Muscle layer of colon (tissue), 2 donors: ENCODE measurements at regions not wholly inside any gene's neighbourhood (a gene's known extent, or its start where the extent isn't known, plus 50 kb on each side); places are given as distances from the start of the nearest gene placed in this dataset.

Source experiments
- H3K27ac ChIP-seq: one replicate; pipeline ENCODE4 v1.7.0; 2013; ENCODE audit warnings: low read depth, mild to moderate bottlenecking, low read length, moderate library complexity
- H3K27me3 ChIP-seq, 2 donors: one replicate each; pipeline ENCODE4 v1.7.0; 2013; ENCODE audit warnings: low read length in 2 of 2, mild to moderate bottlenecking in 2 of 2; ENCODE audit not compliant: insufficient read depth in 2 of 2, control insufficient read depth in 1 of 2
- H3K36me3 ChIP-seq: one replicate; pipeline ENCODE4 v1.7.0; 2013; ENCODE audit warnings: mild to moderate bottlenecking, low read length; ENCODE audit not compliant: insufficient read depth
- H3K4me1 ChIP-seq: one replicate; pipeline ENCODE4 v1.7.0; 2013; ENCODE audit warnings: mild to moderate bottlenecking, low read length; ENCODE audit not compliant: insufficient read depth
- H3K4me3 ChIP-seq, 2 donors: one replicate each; pipeline ENCODE4 v1.7.0; 2013; ENCODE audit warnings: low read length in 2 of 2, low read depth in 1 of 2, mild to moderate bottlenecking in 1 of 2, moderate library complexity in 1 of 2
- H3K9ac ChIP-seq: one replicate; pipeline ENCODE4 v1.7.0; 2013; ENCODE audit warnings: low read length
- H3K9me3 ChIP-seq: one replicate; pipeline ENCODE4 v1.7.0; 2013; ENCODE audit warnings: mild to moderate bottlenecking, low read length
- donor health status: abdominal sarcoma.
- donor health status: Adenocarcinoma of cecum.

DNA sequence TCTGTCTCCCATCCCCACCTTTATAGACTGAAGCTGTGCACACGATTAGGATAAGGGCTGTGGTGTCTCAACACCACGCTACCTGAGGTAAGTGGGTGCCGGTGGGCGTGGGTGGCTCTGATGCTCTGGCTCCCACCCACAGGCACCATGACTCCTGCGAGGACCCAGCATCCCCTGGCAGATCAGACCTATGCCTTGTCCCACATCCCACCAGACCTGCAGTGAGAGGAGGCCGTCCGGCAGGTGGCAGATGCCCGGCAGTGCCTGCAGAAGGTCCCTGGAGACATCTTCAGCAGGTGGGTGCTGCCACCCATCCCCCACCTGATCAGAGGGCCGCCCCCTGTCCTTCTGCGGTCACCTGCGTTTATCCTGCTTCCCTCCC is 104.4 kb upstream of the PRB2 start:
- Histone ChIP-seq H3K9me3 (no peaks in the 10 kb centered on the region), H3K9ac (no peak overlapping the region), H3K27me3 (peaks cover 0 to 6% of the 10 kb centered on the region in 2 donors), H3K36me3 (no peaks in the 10 kb centered on the region), H3K27ac (no peak overlapping the region), H3K4me3 (no peak overlapping the region), H3K4me1 (no peaks in the 10 kb centered on the region)

DNA sequence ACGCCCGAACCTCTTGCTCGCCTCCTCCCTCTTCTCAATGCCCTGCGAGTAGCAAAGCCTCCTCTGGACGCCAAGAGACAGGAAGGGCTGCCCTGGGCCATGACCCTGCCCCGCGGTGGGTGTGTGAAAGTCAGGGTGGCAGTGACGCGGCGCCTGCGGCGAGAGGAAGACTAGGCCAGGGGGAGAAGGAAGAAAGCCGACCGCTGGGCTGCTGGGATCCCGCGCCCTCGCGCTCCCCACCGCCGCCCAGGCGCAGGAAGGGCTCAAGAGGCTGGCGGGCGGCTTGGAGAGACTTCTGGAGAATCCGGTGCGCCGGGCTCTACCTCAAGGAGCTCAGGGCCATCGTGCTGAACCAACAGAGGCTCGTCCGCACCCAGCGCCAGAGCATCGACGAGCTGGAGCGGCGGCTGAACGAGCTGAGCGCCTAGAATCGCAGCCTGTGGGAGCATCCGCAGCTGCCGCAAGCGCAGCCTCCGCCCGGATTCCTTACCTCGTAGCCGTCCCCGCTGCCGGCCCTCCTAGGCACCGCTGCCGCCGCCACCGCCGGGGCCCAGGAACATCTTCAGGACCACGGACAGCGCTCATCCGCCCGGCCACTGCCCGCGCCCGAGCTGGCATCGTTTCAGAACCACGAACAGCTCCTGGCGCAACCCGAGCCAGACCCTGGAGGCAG is 105.0 kb upstream of the PRB2 start:
- Histone ChIP-seq H3K4me3 (no peak overlapping the region), H3K36me3 (no peaks in the 10 kb centered on the region), H3K9ac (no peak overlapping the region), H3K27me3 (peaks cover 0 to 6% of the 10 kb centered on the region in 2 donors), H3K27ac (no peak overlapping the region), H3K9me3 (no peaks in the 10 kb centered on the region), H3K4me1 (no peaks in the 10 kb centered on the region)

DNA sequence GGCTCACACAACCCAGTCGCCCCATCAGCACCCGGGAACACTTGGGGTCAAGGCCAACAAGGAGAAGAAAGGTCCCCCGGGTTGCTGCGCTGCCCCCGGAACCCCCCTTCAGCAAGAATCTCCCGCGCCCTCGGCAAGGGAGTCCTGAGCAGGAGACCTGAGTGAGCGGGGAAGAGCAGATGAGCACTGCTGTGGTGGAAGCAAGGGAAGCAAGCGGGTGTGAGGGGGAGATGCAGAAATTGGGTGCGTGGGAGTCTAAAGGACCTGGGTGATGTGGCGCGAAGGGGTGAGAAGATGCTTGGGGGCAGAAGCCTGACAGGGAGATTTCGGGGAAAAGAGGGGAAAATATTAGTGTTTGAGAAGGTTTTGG is 105.5 kb upstream of the PRB2 start:
- Histone ChIP-seq H3K4me1 (no peaks in the 10 kb centered on the region), H3K9ac (no peak overlapping the region), H3K27ac (no peak overlapping the region), H3K9me3 (no peaks in the 10 kb centered on the region), H3K4me3 (no peak overlapping the region), H3K36me3 (no peaks in the 10 kb centered on the region), H3K27me3 (peaks cover 0 to 6% of the 10 kb centered on the region in 2 donors)

DNA sequence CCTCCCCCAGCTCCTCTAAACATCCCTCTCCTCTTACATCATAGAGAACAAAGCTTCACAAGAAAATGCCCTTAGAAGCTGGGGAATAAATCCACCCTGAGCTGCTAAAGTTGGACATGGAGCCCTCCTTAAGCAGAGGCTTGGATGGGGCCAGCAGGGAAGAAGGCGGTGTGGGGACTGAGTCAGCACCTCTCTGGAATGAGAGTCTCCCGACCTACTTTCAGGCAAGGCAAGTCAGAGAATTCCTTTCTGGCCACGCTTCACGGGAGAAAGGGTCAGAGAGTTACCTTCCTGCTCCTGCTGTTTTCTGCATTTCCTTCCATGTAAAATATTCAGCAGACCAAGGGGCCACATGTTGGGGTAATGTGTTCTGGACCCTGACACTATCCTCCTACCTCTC is 113.3 kb upstream of the PRB2 start:
- Histone ChIP-seq H3K9me3 (no peaks in the 10 kb centered on the region), H3K27ac (no peak overlapping the region), H3K27me3 (no peaks in the 10 kb centered on the region), H3K36me3 (no peaks in the 10 kb centered on the region), H3K9ac (no peak overlapping the region), H3K4me3 (no peak overlapping the region), H3K4me1 (no peaks in the 10 kb centered on the region)

DNA sequence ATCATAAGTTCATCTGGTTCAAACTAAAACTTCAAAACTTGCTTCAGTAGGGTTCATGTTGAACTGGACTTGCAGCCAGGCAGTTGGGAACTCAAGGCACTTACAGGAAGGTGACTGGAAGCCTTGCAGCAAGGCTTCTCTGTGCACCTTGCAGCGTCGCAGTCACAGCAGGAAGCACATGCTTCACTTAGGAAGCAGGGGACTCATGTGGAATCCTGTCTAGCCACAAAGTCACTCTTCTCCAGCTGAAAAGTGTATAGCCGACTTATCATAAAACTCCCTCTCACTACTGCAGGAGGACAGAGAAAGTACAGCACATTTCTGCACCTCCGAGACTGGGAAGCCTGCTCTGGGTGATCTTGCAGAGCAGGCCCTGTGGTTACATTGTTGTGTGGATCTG is 114.0 kb upstream of the PRB2 start:
- no peak overlapping the region for H3K27ac ChIP-seq
- no peaks in the 10 kb centered on the region for H3K27me3 ChIP-seq
- no peaks in the 10 kb centered on the region for H3K36me3 ChIP-seq
- no peak overlapping the region for H3K4me3 ChIP-seq
- no peaks in the 10 kb centered on the region for H3K4me1 ChIP-seq
- H3K9me3 ChIP-seq: no peaks in the 10 kb centered on the region
- no peak overlapping the region for H3K9ac ChIP-seq

DNA sequence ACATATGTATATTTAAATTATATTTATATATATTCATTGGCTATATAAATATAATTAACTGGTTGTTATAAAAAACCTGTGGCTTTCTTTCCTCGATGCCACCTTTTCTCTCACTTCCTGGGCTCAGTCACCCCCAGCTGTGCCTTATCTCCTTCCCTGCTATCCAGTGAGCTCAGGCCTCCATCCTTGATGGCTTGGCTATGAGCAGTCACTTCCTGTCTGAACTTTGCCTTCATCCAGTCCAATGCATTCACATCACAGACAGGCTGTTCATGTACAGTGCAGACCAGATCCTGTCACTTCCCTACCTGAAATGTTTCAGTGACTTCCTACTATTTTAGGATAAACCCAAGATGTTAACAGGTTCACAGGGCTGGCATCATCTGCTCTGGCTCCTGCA is 115.3 kb upstream of the PRB2 start:
- H3K9me3 ChIP-seq: no peaks in the 10 kb centered on the region
- no peaks in the 10 kb centered on the region for H3K4me1 ChIP-seq
- H3K27ac ChIP-seq: no peak overlapping the region
- H3K36me3 ChIP-seq: no peaks in the 10 kb centered on the region
- H3K27me3 ChIP-seq: no peaks in the 10 kb centered on the region
- no peak overlapping the region for H3K9ac ChIP-seq
- no peak overlapping the region for H3K4me3 ChIP-seq

DNA sequence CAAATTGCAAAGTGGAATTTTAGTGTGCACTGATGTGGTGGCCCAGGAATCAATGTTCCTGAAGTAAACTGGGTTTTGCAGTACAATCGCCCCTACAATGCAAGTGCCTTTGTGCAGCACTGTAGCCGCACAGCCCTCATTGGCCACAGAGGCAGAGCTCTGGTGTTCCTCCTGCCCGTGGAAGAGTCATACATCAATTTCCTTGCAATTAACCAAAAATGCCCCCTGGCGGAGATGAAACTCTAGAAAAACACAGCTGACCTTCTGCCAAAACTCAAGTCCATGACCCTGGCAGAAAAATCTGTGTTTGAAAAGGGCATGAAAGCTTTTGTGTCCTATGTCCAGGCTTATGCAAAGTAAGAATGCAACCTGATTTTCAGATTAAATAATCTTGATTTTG is 117.9 kb upstream of the PRB2 start:
- Histone ChIP-seq H3K4me3 (no peak overlapping the region), H3K27ac (no peak overlapping the region), H3K27me3 (no peaks in the 10 kb centered on the region), H3K36me3 (no peaks in the 10 kb centered on the region), H3K9me3 (no peaks in the 10 kb centered on the region), H3K4me1 (no peaks in the 10 kb centered on the region), H3K9ac (no peak overlapping the region)

DNA sequence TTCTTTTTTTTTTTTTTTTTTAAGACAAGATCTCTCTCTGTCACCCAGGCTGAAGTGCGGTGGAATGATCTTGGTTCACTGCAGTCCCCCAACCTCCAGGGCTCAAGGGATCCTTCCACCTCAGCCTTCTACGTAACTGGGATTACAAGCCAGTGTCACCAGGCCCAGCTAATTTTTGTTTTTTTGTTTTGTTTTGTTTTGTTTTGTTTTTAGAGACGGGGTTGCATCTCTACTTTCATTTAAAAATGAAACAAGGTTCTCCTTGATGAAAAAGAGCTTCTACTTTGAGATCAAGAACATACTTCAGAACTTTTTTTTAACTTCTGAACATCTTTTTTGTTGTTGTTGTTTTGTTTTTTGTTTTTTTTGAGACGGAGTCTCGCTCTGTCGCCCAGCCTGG is 121.7 kb upstream of the PRB2 start:
- no peaks in the 10 kb centered on the region for H3K9me3 ChIP-seq
- H3K9ac ChIP-seq: no peak overlapping the region
- no peaks in the 10 kb centered on the region for H3K27me3 ChIP-seq
- no peak overlapping the region for H3K4me3 ChIP-seq
- no peaks in the 10 kb centered on the region for H3K4me1 ChIP-seq
- no peak overlapping the region for H3K27ac ChIP-seq
- H3K36me3 ChIP-seq: no peaks in the 10 kb centered on the region

DNA sequence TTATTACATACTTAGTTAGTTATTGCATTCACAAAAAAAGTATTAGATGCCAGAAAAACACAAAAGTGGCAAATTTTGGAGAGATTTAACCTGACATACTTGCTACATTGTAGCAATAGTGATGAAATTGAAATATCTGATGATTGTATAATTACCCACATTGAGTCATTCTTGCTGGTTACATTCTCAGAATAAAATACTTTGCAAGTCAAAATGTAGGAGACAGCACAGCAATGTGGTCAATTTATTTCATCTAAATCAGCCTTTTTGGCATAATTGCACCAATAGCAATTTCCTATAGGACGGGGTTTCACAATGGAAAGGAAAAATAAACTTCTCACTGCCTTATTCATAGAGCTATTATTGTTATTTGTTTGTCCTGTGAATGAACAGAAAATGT is 125.0 kb upstream of the ETV6 start:
- Histone ChIP-seq H3K9ac (no peak overlapping the region), H3K27ac (no peak overlapping the region), H3K9me3 (no peaks in the 10 kb centered on the region), H3K4me1 (no peaks in the 10 kb centered on the region), H3K36me3 (no peaks in the 10 kb centered on the region), H3K4me3 (no peak overlapping the region), H3K27me3 (no peaks in the 10 kb centered on the region)

DNA sequence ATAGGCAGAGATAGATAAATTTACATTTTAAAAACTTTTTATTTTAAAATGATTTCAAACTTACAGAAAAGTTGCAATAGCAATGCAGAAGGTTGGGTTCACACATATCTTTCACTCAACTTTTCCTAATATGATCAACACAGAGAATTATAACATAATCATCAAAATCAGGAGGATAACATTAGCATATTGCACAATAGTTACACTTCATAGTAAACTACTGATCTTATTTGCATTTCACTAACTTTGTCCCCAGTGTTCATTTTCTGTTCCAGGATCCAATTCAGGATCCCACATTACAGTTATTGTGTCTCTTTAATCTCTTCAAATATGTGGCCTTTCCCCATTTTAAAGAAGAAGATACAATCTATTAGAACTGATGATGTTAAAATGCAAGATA is 115.4 kb upstream of the ETV6 start:
- Histone ChIP-seq H3K36me3 (no peaks in the 10 kb centered on the region), H3K9ac (no peak overlapping the region), H3K9me3 (no peaks in the 10 kb centered on the region)

DNA sequence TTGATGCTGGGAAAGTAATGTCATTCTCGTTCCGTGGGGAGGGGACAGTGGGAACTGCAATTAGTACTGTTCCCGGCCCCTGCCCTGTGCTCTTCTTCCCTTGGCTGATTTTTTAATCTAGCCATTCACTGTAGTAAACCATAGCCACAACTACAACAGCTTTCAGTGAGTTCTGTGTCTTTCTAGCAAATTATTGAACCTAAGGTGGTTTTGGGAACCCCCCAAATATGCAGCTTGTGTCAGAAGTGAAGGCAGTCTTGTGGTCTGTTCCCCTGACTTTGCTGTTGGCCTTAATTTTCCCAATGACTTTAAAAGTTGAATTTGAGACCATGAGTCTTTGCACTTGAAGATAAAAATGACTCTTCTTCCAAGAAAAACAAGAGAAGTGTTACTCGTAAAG is 114.3 kb upstream of the ETV6 start:
- H3K27ac ChIP-seq: no peak overlapping the region
- no peaks in the 10 kb centered on the region for H3K36me3 ChIP-seq
- H3K27me3 ChIP-seq: no peaks in the 10 kb centered on the region
- H3K9me3 ChIP-seq: no peaks in the 10 kb centered on the region
- H3K4me3 ChIP-seq: no peak overlapping the region
- H3K4me1 ChIP-seq: no peaks in the 10 kb centered on the region
- H3K9ac ChIP-seq: no peak overlapping the region

More for the DNA sequence above, 115.4 kb upstream of the ETV6 start:
- H3K4me3 ChIP-seq: no peak overlapping the region
- no peaks in the 10 kb centered on the region for H3K4me1 ChIP-seq
- H3K27ac ChIP-seq: no peak overlapping the region
- no peaks in the 10 kb centered on the region for H3K27me3 ChIP-seq

DNA sequence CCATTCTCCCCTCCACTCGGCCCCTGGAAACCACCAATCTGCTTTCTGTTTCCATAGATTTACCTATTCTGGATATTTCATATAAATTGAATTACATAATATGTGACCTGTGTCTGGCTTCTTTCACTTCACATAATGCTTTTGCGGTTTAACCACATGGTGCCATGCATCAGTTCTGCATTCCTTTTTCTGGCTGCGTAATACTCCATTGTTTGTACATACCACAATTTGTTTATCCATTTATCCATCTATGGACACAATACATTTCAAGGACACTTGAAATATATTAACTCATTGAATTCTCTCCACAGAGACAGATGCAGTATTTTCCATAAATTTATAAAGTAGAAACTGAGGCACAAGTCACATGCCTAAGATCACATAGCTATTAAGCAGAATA is 110.3 kb upstream of the ETV6 start:
- Histone ChIP-seq H3K9me3 (no peaks in the 10 kb centered on the region), H3K4me1 (peaks cover 16% of the 10 kb centered on the region), H3K4me3 (no peak overlapping the region), H3K27me3 (no peaks in the 10 kb centered on the region), H3K27ac (no peak overlapping the region), H3K9ac (no peak overlapping the region), H3K36me3 (no peaks in the 10 kb centered on the region)
